Astrocyte of the spinal cord (primary cell): ENCODE measurements at regions not wholly inside any gene's neighbourhood (a gene's known extent, or its start where the extent isn't known, plus 50 kb on each side); places are given as distances from the start of the nearest gene placed in this dataset.

Source experiments
- DNase-seq: peaks from one replicate; pipeline ENCODE4 v3.0.0; 2011; ENCODE audit warnings: low read depth, low spot score
- H3K4me3 ChIP-seq: 2 replicates; pipeline ENCODE4 v1.5.1; 2011; ENCODE audit warnings: low read depth, mild to moderate bottlenecking, low read length, moderate library complexity
- in situ Hi-C: cut with HindIII; loops from 2 replicates; pipeline ENCODE4 v1.10.0; 2017; ENCODE audit warnings: low sequenced_read_pairs
- TF ChIP-seq, protein P1 (sequence below): IDR thresholded peaks from 2 replicates; pipeline ENCODE4 v1.5.1; 2012; ENCODE audit warnings: low read depth, mild to moderate bottlenecking, low read length, inconsistent platforms

DNA sequence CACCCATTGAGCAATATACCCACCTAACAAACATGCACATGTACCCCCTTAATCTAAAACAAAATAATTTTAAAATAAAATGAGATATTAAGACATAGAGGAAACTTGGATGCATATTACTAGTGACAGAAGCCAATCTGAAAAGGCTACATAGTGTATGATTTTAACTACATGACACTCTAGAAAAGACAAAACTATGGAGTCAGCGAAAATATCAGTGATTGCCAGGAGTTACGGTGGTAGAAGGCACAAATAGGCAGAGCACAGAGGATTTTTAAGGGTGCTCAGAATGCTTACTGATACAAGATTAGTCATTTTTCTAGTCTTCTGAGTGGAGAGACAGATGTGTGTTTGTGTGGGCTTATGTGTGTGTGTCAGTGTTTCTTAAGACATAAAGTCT is 656.6 kb downstream of the NR4A2 start:
- no peak for DNase-seq
- no peak overlapping the region for H3K4me3 ChIP-seq
- in situ Hi-C loops, result no loop called here
- TF ChIP-seq, protein P1, sequence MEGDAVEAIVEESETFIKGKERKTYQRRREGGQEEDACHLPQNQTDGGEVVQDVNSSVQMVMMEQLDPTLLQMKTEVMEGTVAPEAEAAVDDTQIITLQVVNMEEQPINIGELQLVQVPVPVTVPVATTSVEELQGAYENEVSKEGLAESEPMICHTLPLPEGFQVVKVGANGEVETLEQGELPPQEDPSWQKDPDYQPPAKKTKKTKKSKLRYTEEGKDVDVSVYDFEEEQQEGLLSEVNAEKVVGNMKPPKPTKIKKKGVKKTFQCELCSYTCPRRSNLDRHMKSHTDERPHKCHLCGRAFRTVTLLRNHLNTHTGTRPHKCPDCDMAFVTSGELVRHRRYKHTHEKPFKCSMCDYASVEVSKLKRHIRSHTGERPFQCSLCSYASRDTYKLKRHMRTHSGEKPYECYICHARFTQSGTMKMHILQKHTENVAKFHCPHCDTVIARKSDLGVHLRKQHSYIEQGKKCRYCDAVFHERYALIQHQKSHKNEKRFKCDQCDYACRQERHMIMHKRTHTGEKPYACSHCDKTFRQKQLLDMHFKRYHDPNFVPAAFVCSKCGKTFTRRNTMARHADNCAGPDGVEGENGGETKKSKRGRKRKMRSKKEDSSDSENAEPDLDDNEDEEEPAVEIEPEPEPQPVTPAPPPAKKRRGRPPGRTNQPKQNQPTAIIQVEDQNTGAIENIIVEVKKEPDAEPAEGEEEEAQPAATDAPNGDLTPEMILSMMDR, result no peak

GRCh38 chr2:155665704-155666103 is 666.8 kb downstream of the NR4A2 start:
- DNase-seq, result no peak
- H3K4me3 ChIP-seq, result no peak overlapping the region
- TF ChIP-seq, protein P1, result no peak
- in situ Hi-C loops, result no loop called here

GRCh38 chr2:155663265-155663664 is 669.3 kb downstream of the NR4A2 start:
- TF ChIP-seq, protein P1, result no peak
- no peak for DNase-seq
- no peak overlapping the region for H3K4me3 ChIP-seq
- in situ Hi-C loops, result no loop called here

GRCh38 chr2:155662224-155662623 is 670.3 kb downstream of the NR4A2 start:
- TF ChIP-seq, protein P1, result no peak
- no peak for DNase-seq
- H3K4me3 ChIP-seq, result no peak overlapping the region
- in situ Hi-C loops, result no loop called here

DNA sequence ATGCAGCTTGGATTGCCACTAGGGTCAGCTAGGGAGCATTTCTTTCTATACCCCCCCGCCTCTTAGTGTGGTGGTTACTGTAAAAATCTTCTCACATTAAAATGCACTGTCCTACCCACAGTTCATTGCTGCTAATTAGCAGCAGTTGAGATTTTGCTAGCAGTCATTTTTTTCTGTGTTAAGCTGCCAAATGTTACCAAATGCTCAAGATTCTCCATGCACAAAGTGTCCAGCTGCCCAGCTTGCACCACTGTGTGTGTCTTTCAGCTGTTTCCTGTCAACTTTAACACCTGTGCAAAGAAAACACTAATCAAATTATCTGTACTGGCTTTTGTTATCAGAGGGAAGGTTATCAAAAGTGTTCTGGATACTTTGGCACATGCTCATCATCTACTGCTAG is 679.3 kb downstream of the NR4A2 start:
- no peak for DNase-seq
- TF ChIP-seq, protein P1, result no peak
- no peak overlapping the region for H3K4me3 ChIP-seq
- in situ Hi-C loops, result no loop called here

DNA sequence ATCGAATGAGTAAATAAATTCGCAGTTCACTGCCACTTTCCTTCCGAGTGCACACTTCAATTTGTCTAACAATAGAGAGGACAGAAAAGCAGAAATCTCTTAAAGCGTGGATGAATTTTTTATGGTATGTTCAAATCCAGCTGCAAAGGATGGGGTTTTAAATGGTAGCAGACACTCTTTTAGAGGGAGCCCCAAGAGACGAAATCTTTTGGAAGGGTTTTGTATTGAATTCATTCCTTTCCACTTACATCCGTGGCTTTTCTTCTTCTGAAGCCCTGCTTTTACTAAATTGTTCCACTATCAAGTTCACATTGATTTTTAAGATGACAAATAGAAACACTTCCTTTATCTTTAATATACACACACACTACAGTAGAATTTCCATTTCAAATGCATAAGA is 680.7 kb downstream of the NR4A2 start:
- in situ Hi-C loops, result no loop called here
- H3K4me3 ChIP-seq, result no peak overlapping the region
- no peak for DNase-seq
- TF ChIP-seq, protein P1, result no peak

DNA sequence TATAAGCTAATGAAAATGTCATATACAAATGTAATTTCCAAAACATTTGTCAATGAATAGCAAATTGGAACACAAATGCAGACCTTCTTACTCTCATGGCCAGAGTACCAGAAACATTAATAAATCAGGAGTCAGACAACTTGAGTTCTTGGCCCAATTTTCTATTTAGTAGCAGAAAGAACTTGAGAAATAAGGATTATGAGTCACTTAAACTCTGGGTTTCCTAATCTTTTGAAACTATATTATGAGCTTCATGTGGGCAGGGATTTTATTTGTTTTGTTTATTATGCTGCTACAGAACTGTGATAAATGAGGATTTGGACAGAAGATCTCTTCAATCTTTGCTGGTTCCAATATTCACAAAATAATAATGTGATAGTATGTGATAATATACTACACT is 686.7 kb downstream of the NR4A2 start:
- TF ChIP-seq, protein P1, result no peak
- DNase-seq, result no peak
- no peak overlapping the region for H3K4me3 ChIP-seq
- in situ Hi-C loops, result no loop called here
